A673 (cell line): ENCODE measurements at regions not wholly inside any gene's neighbourhood (a gene's known extent, or its start where the extent isn't known, plus 50 kb on each side); places are given as distances from the start of the nearest gene placed in this dataset.

Source experiments
- BruUV-seq: library from RNA; stranded (reverse); fragments of 400-500 nt; replicated peaks from 2 replicates; lab custom pipeline; 2021; lab: Mats Ljungman, UMichigan
- CTCF ChIA-PET: fragments of 300-600 bp; sonication (Branson Sonifier 250); formaldehyde crosslinking; loops from one replicate; lab custom pipeline; 2022; ENCODE audit warnings: antibody characterized with exemption; lab: Charles Lee
- POLR2A ChIA-PET: fragments of 300-600 bp; sonication (Branson Sonifier 250); formaldehyde crosslinking; loops from one replicate; lab custom pipeline; 2022; ENCODE audit warnings: antibody characterized with exemption; ENCODE audit not compliant: low non-redundant PET; lab: Charles Lee
- DNase-seq: peaks from one replicate; pipeline ENCODE4 v3.0.0-alpha.2; 2015; ENCODE audit warnings: low spot score
- H3K27ac ChIP-seq: fragments of 200-600 bp; sonication (generic); 2 replicates; pipeline ENCODE4 v1.5.1; 2016; ENCODE audit warnings: mixed run types, low read depth, mild to moderate bottlenecking, mixed read lengths, antibody characterized with exemption, low read length; ENCODE audit not compliant: poor library complexity, severe bottlenecking
- H3K27me3 ChIP-seq: fragments of 200-600 bp; sonication (generic); replicated peaks from 2 replicates; pipeline ENCODE4 v1.6.1; 2017; ENCODE audit warnings: mixed run types, low read depth, mild to moderate bottlenecking, mixed read lengths, antibody characterized with exemption, low read length; ENCODE audit not compliant: insufficient read depth, poor library complexity
- H3K36me3 ChIP-seq: fragments of 200-600 bp; sonication (generic); 2 replicates; pipeline ENCODE4 v1.6.1; 2016; ENCODE audit warnings: mixed run types, mild to moderate bottlenecking, mixed read lengths, antibody characterized with exemption, low read length; ENCODE audit not compliant: insufficient read depth, poor library complexity, severe bottlenecking
- H3K4me1 ChIP-seq: fragments of 200-600 bp; sonication (generic); 2 replicates; pipeline ENCODE4 v1.6.1; 2017; ENCODE audit warnings: mixed run types, mild to moderate bottlenecking, mixed read lengths, antibody characterized with exemption, low read length; ENCODE audit not compliant: insufficient read depth, poor library complexity, severe bottlenecking
- H3K4me3 ChIP-seq: fragments of 200-600 bp; sonication (generic); 2 replicates; pipeline ENCODE4 v1.5.1; 2016; ENCODE audit warnings: low read depth, mixed run types, mild to moderate bottlenecking, mixed read lengths, low read length; ENCODE audit not compliant: poor library complexity, severe bottlenecking
- H3K9me3 ChIP-seq: fragments of 200-600 bp; sonication (generic); 2 replicates; pipeline ENCODE4 v1.6.1; 2016; ENCODE audit warnings: mixed run types, low read depth, mild to moderate bottlenecking, mixed read lengths, antibody characterized with exemption, low read length; ENCODE audit not compliant: poor library complexity, severe bottlenecking
- EZH2 ChIP-seq: fragments of 200-600 bp; sonication (generic); IDR thresholded peaks from 2 replicates; pipeline ENCODE4 v1.6.1; 2017; ENCODE audit warnings: borderline replicate concordance, low read depth, mild to moderate bottlenecking, mixed read lengths, antibody characterized with exemption, low read length; ENCODE audit not compliant: poor library complexity, severe bottlenecking
- intact Hi-C: fragments of 100-400 bp; cut with micrococcal nuclease; formaldehyde crosslinking; loops from one replicate; pipeline ENCODE4 v1.10.0; 2022; ENCODE audit not compliant: unreplicated experiment
- TF ChIP-seq, protein P1 (sequence below): fragments of 300-800, 200-600 bp; sonication (generic); conservative IDR thresholded peaks from 2 replicates; pipeline ENCODE4 v1.5.1; 2017; ENCODE audit warnings: low read depth, mild to moderate bottlenecking, antibody characterized with exemption, low read length, moderate library complexity, mixed read lengths

DNA sequence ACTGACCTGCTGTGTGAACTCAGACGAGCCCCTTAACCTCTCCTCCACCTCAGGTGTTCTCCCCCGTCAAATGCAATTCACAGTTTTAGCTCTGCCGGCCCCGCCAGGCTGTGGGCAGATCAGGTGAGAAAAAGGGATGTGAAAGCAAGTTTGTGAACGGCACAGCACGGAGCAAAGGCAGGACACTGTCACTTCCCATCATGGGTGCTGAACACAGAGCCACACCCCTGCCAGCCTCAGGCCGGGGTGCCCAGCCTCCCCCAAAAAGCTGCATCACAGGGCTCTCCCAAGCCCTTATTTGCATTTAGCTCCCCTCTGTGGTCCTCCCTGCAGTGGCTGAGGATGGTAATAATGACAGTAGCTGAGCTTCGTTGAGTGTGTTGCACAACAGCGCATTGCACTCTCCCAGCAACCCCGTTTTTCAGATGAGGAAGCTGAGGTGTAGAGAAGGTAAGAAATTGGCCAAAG, 88.8 kb upstream of the TNRC6C start:
- H3K4me1 ChIP-seq: no peaks in the 10 kb centered on the region
- H3K27me3 ChIP-seq: no peaks in the 10 kb centered on the region
- H3K36me3 ChIP-seq: no peaks in the 10 kb centered on the region
- no TSS peak for BruUV-seq
- POLR2A ChIA-PET: no interaction called here
- no peak for DNase-seq
- TF ChIP-seq EZH2: no peak
- TF ChIP-seq, protein P1, sequence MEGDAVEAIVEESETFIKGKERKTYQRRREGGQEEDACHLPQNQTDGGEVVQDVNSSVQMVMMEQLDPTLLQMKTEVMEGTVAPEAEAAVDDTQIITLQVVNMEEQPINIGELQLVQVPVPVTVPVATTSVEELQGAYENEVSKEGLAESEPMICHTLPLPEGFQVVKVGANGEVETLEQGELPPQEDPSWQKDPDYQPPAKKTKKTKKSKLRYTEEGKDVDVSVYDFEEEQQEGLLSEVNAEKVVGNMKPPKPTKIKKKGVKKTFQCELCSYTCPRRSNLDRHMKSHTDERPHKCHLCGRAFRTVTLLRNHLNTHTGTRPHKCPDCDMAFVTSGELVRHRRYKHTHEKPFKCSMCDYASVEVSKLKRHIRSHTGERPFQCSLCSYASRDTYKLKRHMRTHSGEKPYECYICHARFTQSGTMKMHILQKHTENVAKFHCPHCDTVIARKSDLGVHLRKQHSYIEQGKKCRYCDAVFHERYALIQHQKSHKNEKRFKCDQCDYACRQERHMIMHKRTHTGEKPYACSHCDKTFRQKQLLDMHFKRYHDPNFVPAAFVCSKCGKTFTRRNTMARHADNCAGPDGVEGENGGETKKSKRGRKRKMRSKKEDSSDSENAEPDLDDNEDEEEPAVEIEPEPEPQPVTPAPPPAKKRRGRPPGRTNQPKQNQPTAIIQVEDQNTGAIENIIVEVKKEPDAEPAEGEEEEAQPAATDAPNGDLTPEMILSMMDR: no peak
- no peaks in the 10 kb centered on the region for H3K9me3 ChIP-seq
- no peak overlapping the region for H3K4me3 ChIP-seq
- no peak overlapping the region for H3K27ac ChIP-seq
- CTCF ChIA-PET: no interaction called here
- intact Hi-C loops: no loop called here

DNA sequence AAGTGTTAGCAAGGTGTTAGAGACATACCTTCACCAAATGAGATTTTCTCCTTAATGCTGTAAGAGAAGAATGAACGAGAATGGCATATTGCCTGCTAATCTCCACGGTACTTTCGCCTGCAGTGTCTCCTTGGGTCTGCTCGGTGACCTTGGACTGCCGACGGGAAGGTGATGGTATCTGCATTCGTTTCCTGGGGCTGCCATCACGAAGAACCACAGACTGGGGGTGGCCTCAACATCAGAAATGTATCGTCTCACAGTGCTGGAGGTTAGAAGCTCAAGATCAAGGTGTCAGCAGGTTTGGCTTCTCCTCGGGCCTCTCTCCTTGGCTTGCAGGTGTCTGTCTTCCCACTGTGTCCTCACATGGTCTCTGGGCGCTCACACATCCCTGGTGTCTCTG, 86.3 kb upstream of the TNRC6C start:
- no peaks in the 10 kb centered on the region for H3K9me3 ChIP-seq
- CTCF ChIA-PET: no interaction called here
- no TSS peak for BruUV-seq
- H3K27ac ChIP-seq: no peak overlapping the region
- no peak overlapping the region for H3K4me3 ChIP-seq
- H3K4me1 ChIP-seq: no peaks in the 10 kb centered on the region
- no peaks in the 10 kb centered on the region for H3K27me3 ChIP-seq
- H3K36me3 ChIP-seq: no peaks in the 10 kb centered on the region
- no peak for TF ChIP-seq EZH2
- TF ChIP-seq, protein P1: no peak
- POLR2A ChIA-PET: no interaction called here
- intact Hi-C loops: no loop called here
- DNase-seq: no peak

DNA sequence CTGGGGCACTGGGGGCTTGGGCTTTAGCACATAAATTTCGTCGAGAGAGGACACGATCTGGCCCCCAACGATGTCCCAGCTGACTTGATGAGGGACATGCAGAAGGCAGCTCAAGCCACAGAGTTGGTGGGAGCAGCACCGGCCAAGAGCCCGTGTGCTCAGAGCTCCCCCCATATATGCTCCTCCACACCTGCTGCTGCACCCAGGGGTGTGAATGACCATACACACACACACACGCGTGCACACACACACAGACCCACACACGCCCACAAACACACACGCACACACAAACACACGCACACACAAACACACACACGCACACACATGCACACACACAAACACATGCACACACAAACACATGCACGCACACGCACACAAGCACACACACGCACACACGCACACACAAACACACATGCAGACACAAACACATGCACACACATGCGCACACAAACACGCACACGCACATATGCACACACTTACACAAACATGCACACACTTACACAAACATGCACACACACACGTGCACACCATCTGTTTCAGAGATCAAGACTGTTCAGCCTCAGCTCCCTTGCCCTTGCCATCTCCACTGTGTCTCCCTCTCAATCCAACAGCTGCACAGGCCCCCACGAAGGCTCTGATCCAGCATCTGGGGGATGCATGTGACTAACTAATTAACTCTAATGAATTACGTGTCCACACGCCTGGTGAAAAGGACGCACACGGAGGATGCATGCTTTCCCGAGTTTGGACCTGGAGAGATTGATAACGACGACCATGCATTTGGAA, 85.6 kb upstream of the TNRC6C start:
- no peak overlapping the region for H3K4me3 ChIP-seq
- H3K36me3 ChIP-seq: no peaks in the 10 kb centered on the region
- DNase-seq: no peak
- no peak for TF ChIP-seq EZH2
- TF ChIP-seq, protein P1: no peak
- no TSS peak for BruUV-seq
- POLR2A ChIA-PET: no interaction called here
- no peaks in the 10 kb centered on the region for H3K9me3 ChIP-seq
- H3K27ac ChIP-seq: no peak overlapping the region
- intact Hi-C loops: no loop called here
- no peaks in the 10 kb centered on the region for H3K4me1 ChIP-seq
- CTCF ChIA-PET: no interaction called here
- H3K27me3 ChIP-seq: no peaks in the 10 kb centered on the region
